Activated naive CD4-positive, alpha-beta T cell treated with anti-CD3 and anti-CD28 coated beads, Interleukin-2, amount 50 U/mL, for 24 hours (primary cell): ENCODE measurements at regions not wholly inside any gene's neighbourhood (a gene's known extent, or its start where the extent isn't known, plus 50 kb on each side); places are given as distances from the start of the nearest gene placed in this dataset.

Source experiments
- H3K27ac Mint-ChIP-seq: one replicate; pipeline ENCODE4 v1.8.0; 2021; ENCODE audit warnings: mild to moderate bottlenecking, mixed read lengths
- H3K27me3 Mint-ChIP-seq: one replicate; pipeline ENCODE4 v1.8.0; 2021; ENCODE audit warnings: mixed read lengths
- H3K36me3 Mint-ChIP-seq: one replicate; pipeline ENCODE4 v1.8.0; 2021; ENCODE audit warnings: mixed read lengths
- H3K4me1 Mint-ChIP-seq: one replicate; pipeline ENCODE4 v1.8.0; 2021; ENCODE audit warnings: mixed read lengths
- H3K4me3 Mint-ChIP-seq: one replicate; pipeline ENCODE4 v1.8.0; 2021; ENCODE audit warnings: mild to moderate bottlenecking, mixed read lengths
- H3K9me3 Mint-ChIP-seq: one replicate; pipeline ENCODE4 v1.8.0; 2021; ENCODE audit warnings: mixed read lengths

- Mint-ChIP-seq H3K9me3 (peaks cover 7% of the 10 kb centered on the region), H3K27ac (no peak overlapping the region), H3K4me1 (no peaks in the 10 kb centered on the region), H3K27me3 (no peaks in the 10 kb centered on the region), H3K4me3 (no peak overlapping the region), H3K36me3 (no peaks in the 10 kb centered on the region)
Measured at GRCh38 chr7:46942574-46942973, 639.3 kb downstream of the TNS3 start.

DNA sequence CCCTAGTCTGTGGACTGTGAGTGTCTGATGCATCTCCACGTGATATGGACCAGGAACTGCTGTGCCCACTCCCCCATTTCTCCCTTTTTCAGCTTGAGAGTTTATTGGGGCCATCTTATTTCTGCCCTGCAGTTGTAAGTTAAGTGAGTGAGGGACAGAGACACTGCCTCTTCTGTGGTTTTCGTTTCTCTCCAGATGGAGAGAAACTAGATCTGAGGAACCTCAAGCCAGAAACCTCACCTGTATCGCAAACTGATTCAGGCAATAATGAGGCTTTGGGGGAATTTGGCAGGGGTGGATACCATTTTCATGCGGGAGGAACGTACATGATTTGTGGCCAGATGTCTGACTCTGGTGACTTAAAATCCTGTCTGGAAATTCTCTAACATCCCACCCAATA lies 641.7 kb downstream of the TNS3 start:
- Mint-ChIP-seq H3K27me3 (no peaks in the 10 kb centered on the region), H3K4me1 (no peaks in the 10 kb centered on the region), H3K9me3 (peaks cover 7% of the 10 kb centered on the region), H3K36me3 (no peaks in the 10 kb centered on the region), H3K4me3 (no peak overlapping the region), H3K27ac (no peak overlapping the region)

- H3K4me1 Mint-ChIP-seq, result no peaks in the 10 kb centered on the region
- no peaks in the 10 kb centered on the region for H3K27me3 Mint-ChIP-seq
- no peak overlapping the region for H3K4me3 Mint-ChIP-seq
- no peak overlapping the region for H3K27ac Mint-ChIP-seq
- H3K9me3 Mint-ChIP-seq, result peaks cover 7% of the 10 kb centered on the region
- no peaks in the 10 kb centered on the region for H3K36me3 Mint-ChIP-seq
Measured at GRCh38 chr7:46939558-46939957, 642.4 kb downstream of the TNS3 start.

DNA sequence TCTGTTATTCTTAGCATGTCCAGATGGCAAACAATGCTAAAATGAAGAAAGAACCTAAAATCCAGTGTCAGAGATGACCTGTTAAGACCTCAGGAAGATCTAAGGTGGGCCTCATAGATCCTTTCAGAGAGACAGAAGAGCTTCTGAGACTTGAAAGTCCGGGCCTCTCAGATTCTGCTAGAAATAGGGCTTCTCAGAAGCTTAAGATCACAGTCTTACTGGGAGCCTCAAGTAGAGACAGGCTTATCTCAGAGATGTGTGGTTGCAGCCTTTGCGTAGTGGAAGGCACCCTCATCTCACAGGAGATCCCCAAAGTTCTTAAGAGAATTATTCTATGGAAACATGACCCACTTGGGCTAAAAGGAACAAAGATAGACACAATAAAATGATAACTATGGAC lies 642.8 kb downstream of the TNS3 start:
- no peaks in the 10 kb centered on the region for H3K4me1 Mint-ChIP-seq
- no peak overlapping the region for H3K4me3 Mint-ChIP-seq
- no peaks in the 10 kb centered on the region for H3K36me3 Mint-ChIP-seq
- peaks cover 7% of the 10 kb centered on the region for H3K9me3 Mint-ChIP-seq
- H3K27ac Mint-ChIP-seq, result no peak overlapping the region
- H3K27me3 Mint-ChIP-seq, result no peaks in the 10 kb centered on the region

DNA sequence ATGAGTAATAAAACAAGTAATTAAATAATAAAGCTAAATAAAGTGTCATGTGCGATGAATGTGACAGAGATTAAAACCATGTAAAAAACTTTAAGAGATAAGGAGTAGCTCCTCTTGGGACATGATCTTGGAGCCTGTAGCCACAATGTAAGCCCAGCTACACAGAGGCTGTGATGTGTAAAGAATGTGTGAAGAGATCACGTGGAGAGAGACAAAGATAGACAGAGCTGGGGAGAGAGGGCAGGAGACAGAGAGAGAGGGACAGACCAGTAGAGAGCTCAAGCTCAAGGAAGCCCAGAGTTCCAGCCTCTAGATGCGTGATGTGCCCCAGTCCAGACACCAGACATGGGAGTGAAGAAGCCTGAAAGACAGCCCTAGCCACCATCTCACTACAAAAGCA lies 644.1 kb downstream of the TNS3 start:
- H3K27ac Mint-ChIP-seq, result no peak overlapping the region
- no peak overlapping the region for H3K4me3 Mint-ChIP-seq
- peaks cover 7% of the 10 kb centered on the region for H3K9me3 Mint-ChIP-seq
- no peaks in the 10 kb centered on the region for H3K36me3 Mint-ChIP-seq
- no peaks in the 10 kb centered on the region for H3K27me3 Mint-ChIP-seq
- no peaks in the 10 kb centered on the region for H3K4me1 Mint-ChIP-seq

DNA sequence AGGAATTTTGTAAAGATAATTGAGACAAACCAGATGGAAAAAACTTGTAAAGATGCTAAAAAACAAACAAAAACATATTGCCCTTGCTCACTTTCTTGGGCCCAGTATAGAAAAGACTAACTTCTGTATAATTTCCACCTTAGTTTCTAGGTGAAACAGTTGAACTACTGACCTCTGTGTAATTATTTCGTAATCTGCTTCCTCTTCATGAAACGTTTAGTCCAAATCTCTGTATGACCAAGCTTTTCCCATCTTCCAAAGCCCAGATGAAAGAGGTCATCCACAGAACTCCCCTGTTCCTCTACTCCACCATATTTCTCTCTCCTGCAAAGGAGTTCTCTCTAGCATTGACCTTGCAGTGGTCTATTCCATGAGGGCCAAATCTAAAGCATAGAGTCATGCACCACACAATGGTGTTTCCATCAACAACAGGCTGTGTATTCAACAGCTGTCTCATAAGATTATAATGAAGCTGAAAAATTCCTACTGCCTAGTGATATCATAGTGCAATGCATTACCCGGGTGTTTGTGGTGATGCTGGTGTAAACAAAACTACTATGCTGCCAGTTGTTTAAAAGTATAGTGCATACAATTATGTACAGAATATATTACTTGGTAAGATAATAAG lies 647.6 kb downstream of the TNS3 start:
- Mint-ChIP-seq H3K9me3 (peaks cover 7% of the 10 kb centered on the region), H3K36me3 (no peaks in the 10 kb centered on the region), H3K27me3 (no peaks in the 10 kb centered on the region), H3K4me3 (no peak overlapping the region), H3K4me1 (no peaks in the 10 kb centered on the region), H3K27ac (no peak overlapping the region)

DNA sequence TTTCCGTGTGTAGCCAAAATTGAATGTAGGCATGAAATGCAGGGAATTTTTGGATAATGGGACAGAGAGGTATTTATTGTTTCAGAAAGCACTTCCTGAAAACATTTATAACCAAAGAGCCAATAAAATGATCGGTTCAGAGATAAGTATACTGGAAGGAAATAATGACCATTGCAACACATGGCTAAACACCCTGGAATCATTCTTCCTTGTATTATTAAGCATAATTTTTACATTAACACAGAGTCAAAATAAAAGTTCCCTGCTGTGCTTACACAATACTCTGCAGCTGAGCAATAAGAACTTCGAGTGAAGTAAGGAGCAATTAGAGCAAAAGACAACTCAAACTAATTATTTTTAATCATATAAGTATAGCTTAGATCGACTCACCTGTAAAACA lies 648.3 kb downstream of the TNS3 start:
- H3K9me3 Mint-ChIP-seq, result peaks cover 7% of the 10 kb centered on the region
- H3K4me3 Mint-ChIP-seq, result no peak overlapping the region
- no peaks in the 10 kb centered on the region for H3K36me3 Mint-ChIP-seq
- H3K27me3 Mint-ChIP-seq, result no peaks in the 10 kb centered on the region
- H3K4me1 Mint-ChIP-seq, result no peaks in the 10 kb centered on the region
- no peak overlapping the region for H3K27ac Mint-ChIP-seq

- Mint-ChIP-seq H3K4me3 (no peak overlapping the region), H3K4me1 (no peaks in the 10 kb centered on the region), H3K9me3 (peaks cover 1% of the 10 kb centered on the region), H3K36me3 (no peaks in the 10 kb centered on the region), H3K27ac (no peak overlapping the region), H3K27me3 (no peaks in the 10 kb centered on the region)
Measured at GRCh38 chr7:46932676-46933424, 649.1 kb downstream of the TNS3 start.

GRCh38 chr7:46932306-46932675 lies 649.6 kb downstream of the TNS3 start:
- Mint-ChIP-seq H3K4me3 (no peak overlapping the region), H3K27ac (no peak overlapping the region), H3K36me3 (no peaks in the 10 kb centered on the region), H3K9me3 (no peaks in the 10 kb centered on the region), H3K4me1 (no peaks in the 10 kb centered on the region), H3K27me3 (no peaks in the 10 kb centered on the region)

DNA sequence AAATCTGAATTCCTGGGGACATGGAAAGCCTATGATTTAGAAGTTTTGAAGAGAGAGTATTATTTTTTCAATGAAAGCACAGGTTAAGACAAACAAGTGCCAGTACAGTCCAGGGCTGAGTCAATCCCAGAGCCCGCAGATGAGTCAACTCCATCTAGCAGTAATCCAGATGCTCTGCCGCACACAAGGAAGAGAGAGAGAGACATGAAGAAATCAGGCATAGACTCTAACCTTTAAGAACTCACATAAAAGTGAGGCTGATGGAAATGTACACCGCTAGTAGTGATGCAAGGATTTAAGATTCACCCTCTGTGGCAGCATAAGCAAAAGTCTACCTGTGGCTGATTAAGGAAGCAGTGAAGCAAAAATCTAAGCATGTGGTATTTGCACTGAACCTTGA lies 651.5 kb downstream of the TNS3 start:
- H3K36me3 Mint-ChIP-seq, result no peaks in the 10 kb centered on the region
- H3K27ac Mint-ChIP-seq, result no peak overlapping the region
- H3K4me3 Mint-ChIP-seq, result no peak overlapping the region
- no peaks in the 10 kb centered on the region for H3K4me1 Mint-ChIP-seq
- H3K27me3 Mint-ChIP-seq, result no peaks in the 10 kb centered on the region
- H3K9me3 Mint-ChIP-seq, result no peaks in the 10 kb centered on the region

- no peak overlapping the region for H3K4me3 Mint-ChIP-seq
- H3K27ac Mint-ChIP-seq, result no peak overlapping the region
- H3K9me3 Mint-ChIP-seq, result no peaks in the 10 kb centered on the region
- H3K36me3 Mint-ChIP-seq, result no peaks in the 10 kb centered on the region
- no peaks in the 10 kb centered on the region for H3K27me3 Mint-ChIP-seq
- H3K4me1 Mint-ChIP-seq, result no peaks in the 10 kb centered on the region
Measured at GRCh38 chr7:46929359-46929758, 652.6 kb downstream of the TNS3 start.

DNA sequence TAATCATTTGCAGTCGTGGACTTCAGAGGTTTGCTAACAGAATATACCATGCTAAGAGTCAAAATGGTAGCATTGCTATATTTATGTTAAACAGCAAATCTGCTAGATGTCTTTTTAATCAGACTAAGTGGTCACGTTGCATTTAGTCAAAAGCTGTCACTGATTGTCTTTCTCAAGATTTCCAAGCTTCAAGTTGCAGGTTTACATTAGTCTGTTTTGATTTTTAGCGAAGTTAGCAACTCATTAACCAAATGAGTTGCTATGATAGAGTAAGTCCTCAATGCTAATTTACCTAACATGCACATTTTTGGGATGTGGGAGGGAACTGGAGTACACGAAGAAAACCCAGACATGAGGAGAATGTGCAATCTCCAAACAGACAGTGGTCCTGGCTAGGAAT lies 653.2 kb downstream of the TNS3 start:
- Mint-ChIP-seq H3K4me3 (no peak overlapping the region), H3K27ac (no peak overlapping the region), H3K4me1 (no peaks in the 10 kb centered on the region), H3K9me3 (no peaks in the 10 kb centered on the region), H3K27me3 (no peaks in the 10 kb centered on the region), H3K36me3 (no peaks in the 10 kb centered on the region)

DNA sequence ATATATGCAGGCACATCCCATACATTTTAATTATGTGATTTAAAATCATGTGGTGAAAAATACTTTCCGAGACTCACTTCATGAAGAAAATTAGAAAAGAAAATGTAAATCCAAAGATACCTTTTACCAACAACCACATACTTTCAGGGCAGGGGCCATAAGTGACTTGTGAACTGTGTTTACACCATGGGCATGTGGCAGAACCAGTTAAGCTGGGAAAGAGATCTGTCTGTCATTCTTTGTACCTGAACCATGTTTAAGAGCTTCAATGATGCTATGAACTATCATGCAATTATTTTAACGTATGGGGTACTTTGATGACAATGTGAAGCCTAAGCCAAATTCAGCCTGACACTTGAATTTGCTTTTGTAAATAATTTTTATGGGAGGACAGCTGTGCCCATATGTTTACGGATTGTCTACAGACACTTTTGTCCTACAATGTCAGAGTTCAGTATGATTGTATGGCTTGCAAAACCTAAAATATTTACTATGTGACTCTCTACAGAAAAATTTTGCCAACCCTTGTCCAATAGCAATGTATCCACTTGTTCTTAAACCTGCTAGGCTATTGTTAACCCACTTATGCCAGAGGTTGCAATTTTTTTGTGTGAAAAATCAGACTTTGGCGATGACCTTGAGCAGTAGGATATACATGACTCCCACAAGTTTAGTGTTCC lies 654.6 kb downstream of the TNS3 start:
- Mint-ChIP-seq H3K4me3 (no peak overlapping the region), H3K9me3 (no peaks in the 10 kb centered on the region), H3K27ac (no peak overlapping the region), H3K27me3 (no peaks in the 10 kb centered on the region), H3K36me3 (no peaks in the 10 kb centered on the region), H3K4me1 (no peaks in the 10 kb centered on the region)

DNA sequence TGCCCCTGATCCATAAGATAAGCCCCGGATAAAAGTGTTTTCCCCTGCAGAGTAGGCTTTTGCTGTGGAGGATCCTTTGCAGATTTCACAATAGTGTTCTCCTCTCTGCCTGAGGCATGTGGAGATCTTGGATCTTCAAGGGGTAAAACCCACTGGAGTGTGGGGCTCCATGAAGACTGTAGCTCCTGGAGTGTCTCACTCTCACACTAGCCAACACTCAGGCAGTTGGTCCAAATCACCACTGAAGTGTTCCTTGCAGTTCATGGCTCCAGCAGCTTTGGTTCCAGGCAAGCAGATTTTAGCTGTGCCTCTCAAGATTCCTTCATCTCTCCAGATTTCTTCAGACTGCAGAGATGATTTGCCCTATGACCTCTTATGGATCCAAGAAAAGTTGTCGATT lies 665.3 kb downstream of the TNS3 start:
- H3K27ac Mint-ChIP-seq, result no peak overlapping the region
- H3K4me1 Mint-ChIP-seq, result no peaks in the 10 kb centered on the region
- no peaks in the 10 kb centered on the region for H3K36me3 Mint-ChIP-seq
- H3K9me3 Mint-ChIP-seq, result peaks cover 4% of the 10 kb centered on the region
- no peaks in the 10 kb centered on the region for H3K27me3 Mint-ChIP-seq
- H3K4me3 Mint-ChIP-seq, result no peak overlapping the region

GRCh38 chr7:46912692-46913091 lies 669.2 kb downstream of the TNS3 start:
- no peak overlapping the region for H3K27ac Mint-ChIP-seq
- H3K4me1 Mint-ChIP-seq, result no peaks in the 10 kb centered on the region
- H3K9me3 Mint-ChIP-seq, result peaks cover 4% of the 10 kb centered on the region
- H3K36me3 Mint-ChIP-seq, result no peaks in the 10 kb centered on the region
- no peak overlapping the region for H3K4me3 Mint-ChIP-seq
- H3K27me3 Mint-ChIP-seq, result no peaks in the 10 kb centered on the region

DNA sequence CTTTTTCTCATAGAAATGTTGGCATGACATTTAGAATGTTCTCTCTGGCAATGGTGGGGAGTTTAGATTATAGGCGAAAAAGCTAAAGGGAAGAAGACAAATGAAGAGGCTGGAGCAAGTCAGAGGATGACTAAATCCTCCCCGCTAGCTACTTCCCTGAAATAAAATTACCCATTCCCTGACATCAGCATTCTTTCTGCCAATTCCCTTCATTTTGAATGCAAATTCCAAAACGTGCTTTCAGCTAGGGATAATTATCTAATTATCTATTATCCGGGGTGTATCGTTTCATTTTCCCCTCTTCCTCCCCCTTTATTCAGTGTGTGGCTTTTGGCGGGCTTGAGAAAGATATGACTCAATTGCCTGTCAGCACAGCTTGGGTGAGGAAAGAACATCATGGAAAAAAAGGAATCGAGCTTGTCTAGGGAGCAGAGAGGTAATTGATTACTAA lies 672.3 kb downstream of the TNS3 start:
- Mint-ChIP-seq H3K27ac (no peak overlapping the region), H3K9me3 (peaks cover 2% of the 10 kb centered on the region), H3K36me3 (no peaks in the 10 kb centered on the region), H3K4me1 (no peaks in the 10 kb centered on the region), H3K4me3 (no peak overlapping the region), H3K27me3 (no peaks in the 10 kb centered on the region)
